Smooth muscle cell (in vitro differentiated cells): ENCODE measurements at regions not wholly inside any gene's neighbourhood (a gene's known extent, or its start where the extent isn't known, plus 50 kb on each side); places are given as distances from the start of the nearest gene placed in this dataset.
"Not testable (repeated sequence)": the region's sequence is repeated elsewhere in the genome, so short reads cannot be mapped to it uniquely, and the experiment has no call there.

Experiments
- DNase-seq: peaks from one replicate; lab custom pipeline; 2025; ENCODE audit not compliant: unreplicated experiment; lab: John Stamatoyannopoulos, UW
- H2AFZ ChIP-seq: fragments of 200-600 bp; sonication (generic); 2 replicates; pipeline ENCODE4 v1.6.0; 2016; ENCODE audit warnings: antibody characterized with exemption, low read depth, mild to moderate bottlenecking
- H3F3A ChIP-seq: fragments of 200-600 bp; sonication (generic); 2 replicates; pipeline ENCODE4 v1.6.0; 2017; ENCODE audit warnings: antibody characterized with exemption, low read depth
- H3K27ac ChIP-seq: fragments of 200-600 bp; sonication (generic); 2 replicates; pipeline ENCODE4 v1.5.1; 2016; ENCODE audit warnings: low read depth, mild to moderate bottlenecking
- H3K27me3 ChIP-seq: fragments of 200-600 bp; sonication (generic); 2 replicates; pipeline ENCODE4 v1.6.1; 2016; ENCODE audit warnings: low read depth, mild to moderate bottlenecking
- H3K36me3 ChIP-seq: fragments of 200-600 bp; sonication (generic); 2 replicates; pipeline ENCODE4 v1.5.1; 2016; ENCODE audit warnings: low read depth
- H3K4me1 ChIP-seq: fragments of 200-600 bp; sonication (generic); 2 replicates; pipeline ENCODE4 v1.5.1; 2016; ENCODE audit warnings: low read depth
- H3K4me2 ChIP-seq: fragments of 200-600 bp; sonication (generic); 2 replicates; pipeline ENCODE4 v1.6.0; 2016; ENCODE audit warnings: mild to moderate bottlenecking
- H3K4me3 ChIP-seq: fragments of 200-600 bp; sonication (generic); 2 replicates; pipeline ENCODE4 v1.5.1; 2016; ENCODE audit warnings: mild to moderate bottlenecking
- H3K79me2 ChIP-seq: fragments of 200-600 bp; sonication (generic); 2 replicates; pipeline ENCODE4 v1.6.0; 2016; ENCODE audit warnings: low read depth, mild to moderate bottlenecking
- H3K9ac ChIP-seq: fragments of 200-600 bp; sonication (generic); 2 replicates; pipeline ENCODE4 v1.6.0; 2016; ENCODE audit warnings: low read depth
- H3K9me3 ChIP-seq: fragments of 200-600 bp; sonication (generic); replicated peaks from 2 replicates; pipeline ENCODE4 v1.5.1; 2016; ENCODE audit warnings: low read depth
- H4K20me1 ChIP-seq: fragments of 200-600 bp; sonication (generic); 2 replicates; pipeline ENCODE4 v1.6.0; 2016; ENCODE audit warnings: low read depth
- CTCF ChIP-seq: fragments of 200-600 bp; sonication (generic); IDR thresholded peaks from 2 replicates; pipeline ENCODE4 v1.5.1; 2017; ENCODE audit warnings: borderline replicate concordance, mild to moderate bottlenecking, antibody characterized with exemption; ENCODE audit not compliant: insufficient read depth, poor library complexity, severe bottlenecking
- WGBS: methylation state at CpG from one replicate; pipeline ENCODE4 v1.1.7; 2016; ENCODE audit warnings: low lambda C conversion rate; 5-methylcytosine and 5-hydroxymethylcytosine counted together

- Histone ChIP-seq H2AFZ (no peak overlapping the region), H3F3A (no peaks in the 10 kb centered on the region), H3K27me3 (no peaks in the 10 kb centered on the region), H3K9me3 (no peaks in the 10 kb centered on the region), H3K4me1 (no peaks in the 10 kb centered on the region), H3K9ac (no peak overlapping the region), H3K79me2 (no peaks in the 10 kb centered on the region), H3K36me3 (no peaks in the 10 kb centered on the region), H4K20me1 (no peaks in the 10 kb centered on the region), H3K4me2 (no peak overlapping the region), H3K4me3 (no peak overlapping the region), H3K27ac (no peak overlapping the region)
- WGBS = 81% methylated on average over 1 of the region's 1 CpG
- TF ChIP-seq CTCF = no peak
- DNase-seq = no peak
These were observed 664.1 kb upstream of the PABPC4L start for GRCh38 chr4:134865675-134866074.

GRCh38 chr4:134862116-134862515, 660.5 kb upstream of the PABPC4L start:
- Histone ChIP-seq H3K9ac (no peak overlapping the region), H3K36me3 (no peaks in the 10 kb centered on the region), H3K4me2 (no peak overlapping the region), H3K27me3 (no peaks in the 10 kb centered on the region), H3K9me3 (no peaks in the 10 kb centered on the region), H3K4me1 (no peaks in the 10 kb centered on the region), H3K27ac (no peak overlapping the region), H3F3A (no peaks in the 10 kb centered on the region), H3K4me3 (no peak overlapping the region), H3K79me2 (no peaks in the 10 kb centered on the region), H4K20me1 (no peaks in the 10 kb centered on the region), H2AFZ (no peak overlapping the region)
- WGBS = 93% methylated on average over 2 of the region's 2 CpGs
- no peak for DNase-seq
- no peak for TF ChIP-seq CTCF

- H3K9me3 ChIP-seq = no peaks in the 10 kb centered on the region
- H3K9ac ChIP-seq = no peak overlapping the region
- TF ChIP-seq CTCF = no peak
- no peaks in the 10 kb centered on the region for H3K27me3 ChIP-seq
- H3K4me2 ChIP-seq = no peak overlapping the region
- DNase-seq = no peak
- 95% methylated on average over 2 of the region's 2 CpGs for WGBS
- no peaks in the 10 kb centered on the region for H3K36me3 ChIP-seq
- no peaks in the 10 kb centered on the region for H3F3A ChIP-seq
- no peak overlapping the region for H3K27ac ChIP-seq
- H3K79me2 ChIP-seq = no peaks in the 10 kb centered on the region
- H3K4me1 ChIP-seq = no peaks in the 10 kb centered on the region
- no peaks in the 10 kb centered on the region for H4K20me1 ChIP-seq
- no peak overlapping the region for H3K4me3 ChIP-seq
- H2AFZ ChIP-seq = no peak overlapping the region
These were observed 647.1 kb upstream of the PABPC4L start for GRCh38 chr4:134848681-134849080.

- H3K9ac ChIP-seq, H3K27me3 ChIP-seq, H3K79me2 ChIP-seq, H3K4me3 ChIP-seq, H3K4me1 ChIP-seq, H3K36me3 ChIP-seq, H3K27ac ChIP-seq, H3K4me2 ChIP-seq, H2AFZ ChIP-seq, H3K9me3 ChIP-seq, DNase-seq, H3F3A ChIP-seq, H4K20me1 ChIP-seq: not testable (repeated sequence)
- WGBS = 98% methylated on average over 7 of the region's 7 CpGs
These were observed 629.2 kb upstream of the PABPC4L start for GRCh38 chr4:134830741-134831140.
